ENCODE measurements at regions not wholly inside any gene's neighbourhood (a gene's known extent, or its start where the extent isn't known, plus 50 kb on each side); places are given as distances from the start of the nearest gene placed in this dataset.
"Not testable (repeated sequence)": the region's sequence is repeated elsewhere in the genome, so short reads cannot be mapped to it uniquely, and the experiment has no call there.

- no peak for DNase-seq (ENCODE audit: low spot score)
- in situ Hi-C loops (cut with HindIII; ENCODE audit: low sequenced_read_pairs) = no loop called here
These were observed 197.1 kb upstream of the HCN1 start for GRCh38 chr5:45893309-45893708.

GRCh38 chr5:45890441-45891080 is 194.4 kb upstream of the HCN1 start:
- in situ Hi-C loops (cut with HindIII; ENCODE audit: low sequenced_read_pairs); DNase-seq (ENCODE audit: low spot score): not testable (repeated sequence)

GRCh38 chr5:45862763-45863162 is 166.6 kb upstream of the HCN1 start:
- in situ Hi-C loops (cut with HindIII; ENCODE audit: low sequenced_read_pairs) = no loop called here
- DNase-seq (ENCODE audit: low spot score) = no peak

- no peak for DNase-seq (ENCODE audit: low spot score)
- in situ Hi-C loops (cut with HindIII; ENCODE audit: low sequenced_read_pairs) = no loop called here
These were observed 151.7 kb upstream of the HCN1 start for GRCh38 chr5:45847877-45848276.

- no peak for DNase-seq (ENCODE audit: low spot score)
- in situ Hi-C loops (cut with HindIII; ENCODE audit: low sequenced_read_pairs) = no loop called here
These were observed 129.9 kb upstream of the HCN1 start for GRCh38 chr5:45826055-45826454.

- in situ Hi-C loops (cut with HindIII; ENCODE audit: low sequenced_read_pairs) = no loop called here
- DNase-seq (ENCODE audit: low spot score) = no peak
These were observed 104.2 kb upstream of the HCN1 start for GRCh38 chr5:45800331-45800730.

- in situ Hi-C loops (cut with HindIII; ENCODE audit: low sequenced_read_pairs) = no loop called here
- DNase-seq (ENCODE audit: low spot score) = no peak
These were observed 103.2 kb upstream of the HCN1 start for GRCh38 chr5:45799388-45799787.

GRCh38 chr5:45796959-45797553 is 100.9 kb upstream of the HCN1 start:
- in situ Hi-C loops (cut with HindIII; ENCODE audit: low sequenced_read_pairs) = no loop called here
- DNase-seq (ENCODE audit: low spot score) = no peak

- no peak for DNase-seq (ENCODE audit: low spot score)
- in situ Hi-C loops (cut with HindIII; ENCODE audit: low sequenced_read_pairs) = no loop called here
These were observed 99.3 kb upstream of the HCN1 start for GRCh38 chr5:45795458-45795857.

GRCh38 chr5:45793638-45794532 is 97.7 kb upstream of the HCN1 start:
- in situ Hi-C loops (cut with HindIII; ENCODE audit: low sequenced_read_pairs) = no loop called here
- no peak for DNase-seq (ENCODE audit: low spot score)

GRCh38 chr5:45779874-45780671 is 83.9 kb upstream of the HCN1 start:
- DNase-seq (ENCODE audit: low spot score) = peak; percentile 2
- in situ Hi-C loops (cut with HindIII; ENCODE audit: low sequenced_read_pairs) = no loop called here

- DNase-seq (ENCODE audit: low spot score) = peak; percentile 9
- in situ Hi-C loops (cut with HindIII; ENCODE audit: low sequenced_read_pairs) = no loop called here
These were observed 78.3 kb upstream of the HCN1 start for GRCh38 chr5:45774528-45774927.

- in situ Hi-C loops (cut with HindIII; ENCODE audit: low sequenced_read_pairs) = no loop called here
- no peak for DNase-seq (ENCODE audit: low spot score)
These were observed 76.2 kb upstream of the HCN1 start for GRCh38 chr5:45772402-45772801.

GRCh38 chr5:45765561-45765960 is 69.4 kb upstream of the HCN1 start:
- in situ Hi-C loops (cut with HindIII; ENCODE audit: low sequenced_read_pairs) = no loop called here
- no peak for DNase-seq (ENCODE audit: low spot score)

- in situ Hi-C loops (cut with HindIII; ENCODE audit: low sequenced_read_pairs) = no loop called here
- no peak for DNase-seq (ENCODE audit: low spot score)
These were observed 54.4 kb upstream of the HCN1 start for GRCh38 chr5:45750574-45750973.

GRCh38 chr5:45748511-45748910 is 52.3 kb upstream of the HCN1 start:
- in situ Hi-C loops (cut with HindIII; ENCODE audit: low sequenced_read_pairs); DNase-seq (ENCODE audit: low spot score): not testable (repeated sequence)

Data from G401 (cell line).